ENCODE measurements at regions not wholly inside any gene's neighbourhood (a gene's known extent, or its start where the extent isn't known, plus 50 kb on each side); places are given as distances from the start of the nearest gene placed in this dataset.

GRCh38 chr3:30418443-30418842 lies 188.0 kb upstream of the TGFBR2 start:
- Histone ChIP-seq H3K79me2 (ENCODE audit: control insufficient read depth in 1 of 2, insufficient read depth in 2 of 2, low read length in 2 of 2) (no peaks in the 10 kb centered on the region), H3K4me1 (replicated peaks in 1 of 4; ENCODE audit: control insufficient read depth in 3 of 4, insufficient read depth in 4 of 4, low read length in 3 of 4) (no peaks in the 10 kb centered on the region), H3K9me3 (ENCODE audit: insufficient read depth in 2 of 2, low read depth in 1 of 2, low read length in 1 of 2) (no peaks in the 10 kb centered on the region), H3K56ac (replicated peaks; ENCODE audit: insufficient read length, low read depth, low read length) (no peak overlapping the region), H4K5ac (ENCODE audit: insufficient read length, low read depth, low read length) (no peak overlapping the region), H4K20me1 (replicated peaks in 1 of 2; ENCODE audit: control insufficient read depth in 1 of 2, insufficient read depth in 2 of 2, low read length in 2 of 2) (no peaks in the 10 kb centered on the region), H2BK15ac (ENCODE audit: low read length) (no peak overlapping the region), H3K36me3 (ENCODE audit: control insufficient read depth in 2 of 4, insufficient read depth in 4 of 4, low read length in 3 of 4) (no peaks in the 10 kb centered on the region), H3K18ac (ENCODE audit: extremely low read depth, low read length) (no peak overlapping the region), H2BK12ac (ENCODE audit: low read depth, low read length) (no peak overlapping the region), H4K91ac (replicated peaks; ENCODE audit: insufficient read length, low read length) (no peak overlapping the region), H2AFZ (ENCODE audit: low read length) (no peak overlapping the region), H3K4me3 (ENCODE audit: extremely low read depth in 1 of 4, insufficient read depth in 2 of 4, low read depth in 3 of 4, low read length in 4 of 4) (no peak overlapping the region), H2BK120ac (replicated peaks; ENCODE audit: low read depth, low read length) (no peak overlapping the region), H3K4me2 (ENCODE audit: insufficient read depth in 1 of 2, low read depth in 2 of 2, low read length in 2 of 2) (no peak overlapping the region), H3K79me1 (ENCODE audit: low read depth, low read length) (no peaks in the 10 kb centered on the region), H3K23me2 (ENCODE audit: low read depth, low read length) (no peaks in the 10 kb centered on the region), H3K27ac (ENCODE audit: low read depth, low read length) (no peak overlapping the region), H3K9ac (replicated peaks in 1 of 4; ENCODE audit: extremely low read depth in 1 of 4, low read depth in 3 of 4, low read length in 3 of 4) (no peak overlapping the region), H3K4ac (replicated peaks; ENCODE audit: insufficient read length, low read depth, low read length) (no peak overlapping the region), H2BK20ac (ENCODE audit: low read length) (no peak overlapping the region), H3K27me3 (replicated peaks in 1 of 4; ENCODE audit: control insufficient read depth in 3 of 4, extremely low read depth in 1 of 4, insufficient read depth in 3 of 4, low read length in 3 of 4) (no peaks in the 10 kb centered on the region), H2AK5ac (ENCODE audit: low read depth, low read length) (no peak overlapping the region), H3K14ac (ENCODE audit: insufficient read length) (no peak overlapping the region), H2BK5ac (ENCODE audit: low read depth, low read length) (no peak overlapping the region), H4K8ac (ENCODE audit: extremely low read depth, insufficient read depth, low read length) (no peak overlapping the region), H3K23ac (ENCODE audit: insufficient read length) (no peak overlapping the region)
- CTCF ChIA-PET (ENCODE audit: partially characterized antibody): no interaction called here
- TF ChIP-seq SAP30 (IDR thresholded peaks at IDR 0.05; ENCODE audit: insufficient read depth, insufficient replicate concordance, low read length) (no peak), SIRT6 (IDR thresholded peaks at IDR 0.05; ENCODE audit: low read length) (no peak), SP1 (IDR thresholded peaks at IDR 0.05; ENCODE audit: low read depth, low read length) (no peak), EZH2 (IDR thresholded peaks at IDR 0.05; ENCODE audit: low read depth, low read length, severe bottlenecking) (no peak), CREB1 (IDR thresholded peaks at IDR 0.05) (no peak)
- POLR2A ChIA-PET (ENCODE audit: partially characterized antibody): no interaction called here
- FAIRE-seq (no peak), DNase-seq (ENCODE audit: low read depth in 1 of 2, low spot score in 2 of 2) (no peak)
- WGBS, 2 experiments (ENCODE audit: extremely low coverage in 1 of 2, insufficient coverage in 1 of 2, insufficient read length in 1 of 2, insufficient replicate concordance in 2 of 2, low coverage in 1 of 2, low lambda C conversion rate in 2 of 2, missing lambda C conversion rate in 1 of 2): 91% methylated on average over 1 of the region's 1 CpG; no CpG with 5 or more reads in 1 of the 2 experiments
